AG09319 (cell line): ENCODE measurements at regions not wholly inside any gene's neighbourhood (a gene's known extent, or its start where the extent isn't known, plus 50 kb on each side); places are given as distances from the start of the nearest gene placed in this dataset.
"Not testable (repeated sequence)": the region's sequence is repeated elsewhere in the genome, so short reads cannot be mapped to it uniquely, and the experiment has no call there.

Experiments
- DNase-seq: peaks from one replicate; pipeline ENCODE4 v3.0.0-alpha.2; 2010; ENCODE audit warnings: low read depth; ENCODE audit errors: extremely low read depth
- CTCF ChIP-seq: IDR thresholded peaks from 2 replicates; pipeline ENCODE4 v1.5.1; 2011; ENCODE audit warnings: low read depth, mild to moderate bottlenecking, inconsistent platforms, low read length, moderate library complexity

DNA sequence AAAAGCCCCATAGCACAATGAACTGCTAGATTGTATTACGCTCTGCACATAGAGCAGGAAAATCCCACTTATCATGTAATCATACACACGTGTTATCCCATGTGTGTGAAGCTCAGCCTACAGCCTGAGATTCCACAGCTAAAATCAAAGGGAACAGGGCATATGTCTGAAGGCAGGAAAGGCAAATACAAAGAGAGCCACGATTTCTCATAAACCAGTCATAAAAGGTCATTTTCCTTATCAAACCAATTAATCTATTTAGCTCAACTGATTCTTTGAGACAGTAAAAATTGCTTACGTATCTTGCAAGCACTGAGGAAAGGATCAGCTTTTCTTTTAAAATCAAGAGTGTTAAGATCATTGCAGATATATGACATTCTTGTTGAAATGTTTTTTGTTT lies 199.5 kb upstream of the TBL1XR1 start:
- DNase-seq = no peak
- no peak for TF ChIP-seq CTCF

- no peak for TF ChIP-seq CTCF
- no peak for DNase-seq
Measured at GRCh38 chr3:177401375-177401774, 204.1 kb upstream of the TBL1XR1 start.

DNA sequence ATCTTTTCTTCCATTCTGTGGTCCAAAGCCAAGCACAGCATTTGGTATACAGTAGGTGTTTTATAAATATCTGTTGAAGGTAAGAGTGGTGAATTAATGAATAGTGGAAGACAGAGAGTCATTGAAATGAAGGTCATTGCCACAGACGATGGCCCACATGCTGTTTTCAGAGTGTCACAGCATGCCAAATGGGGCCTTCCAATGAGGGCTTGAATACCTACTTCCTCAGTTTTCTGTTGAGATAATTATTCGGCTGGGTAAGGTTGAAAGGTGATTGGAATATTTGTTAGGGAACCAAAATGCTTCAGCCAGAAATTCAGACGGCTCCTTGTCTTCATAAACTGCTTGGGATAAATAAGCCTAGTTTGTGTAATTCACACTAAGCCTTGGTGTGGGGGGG lies 205.3 kb upstream of the TBL1XR1 start:
- TF ChIP-seq CTCF = no peak
- no peak for DNase-seq

DNA sequence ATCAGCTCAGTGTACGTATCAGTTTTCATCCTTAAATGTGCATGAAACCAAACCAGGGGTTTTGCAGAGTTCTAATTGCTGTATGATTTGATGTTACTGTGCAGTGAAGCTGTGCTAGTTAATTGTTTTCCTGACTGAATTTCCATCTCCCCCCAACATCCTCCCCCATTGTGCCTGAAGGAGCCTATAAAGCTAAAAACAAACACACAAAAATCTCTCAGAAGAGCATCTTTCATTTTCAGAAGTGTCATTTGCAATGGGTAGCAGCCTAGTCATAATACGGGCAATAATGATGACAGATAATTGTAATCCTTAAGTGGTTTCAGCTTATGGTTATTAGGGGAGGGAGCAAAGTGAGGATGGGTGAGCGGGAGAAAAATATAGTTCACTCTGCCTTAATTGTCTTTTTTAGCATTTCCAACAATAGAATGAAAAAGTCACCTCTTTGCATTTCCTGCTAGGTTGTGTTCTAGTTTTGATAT lies 207.9 kb upstream of the TBL1XR1 start:
- no peak for DNase-seq
- TF ChIP-seq CTCF = no peak

- DNase-seq = no peak
- TF ChIP-seq CTCF = no peak
Measured at GRCh38 chr3:177410730-177411129, 213.4 kb upstream of the TBL1XR1 start.

- DNase-seq = no peak
- no peak for TF ChIP-seq CTCF
Measured at GRCh38 chr3:177411201-177411600, 213.9 kb upstream of the TBL1XR1 start.

- not testable (repeated sequence) for DNase-seq
Measured at GRCh38 chr3:177412677-177413170, 215.4 kb upstream of the TBL1XR1 start.

DNA sequence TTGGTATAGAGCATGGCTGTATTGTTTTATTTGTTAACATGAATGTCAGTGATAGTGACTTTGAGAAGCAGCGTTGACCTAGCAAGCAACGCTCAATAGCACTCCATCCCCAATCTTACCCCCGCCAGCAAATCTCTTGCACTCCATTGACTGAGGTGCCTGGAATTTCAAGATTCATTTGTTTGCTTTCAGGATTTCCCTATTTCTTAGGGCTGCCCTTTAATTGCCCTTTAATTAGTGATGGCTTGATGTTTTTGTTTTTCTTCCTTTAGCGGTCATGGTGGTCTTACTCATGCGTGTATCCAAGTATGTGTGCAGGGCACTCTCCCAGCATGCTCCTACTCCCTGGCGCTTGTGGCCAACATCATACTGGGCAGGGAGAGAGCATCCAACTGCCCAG lies 216.8 kb upstream of the TBL1XR1 start:
- DNase-seq = no peak
- TF ChIP-seq CTCF = no peak
